D721Med (cell line): ENCODE measurements at regions not wholly inside any gene's neighbourhood (a gene's known extent, or its start where the extent isn't known, plus 50 kb on each side); places are given as distances from the start of the nearest gene placed in this dataset.

Source experiments
- DNase-seq: peaks from one replicate; pipeline ENCODE4 v3.0.0; 2011; ENCODE audit warnings: low spot score; ENCODE audit not compliant: insufficient read length
- FAIRE-seq: peaks from 2 replicates; lab custom pipeline; 2011; peaks lifted over from hg19 to GRCh38; lab: Jason Lieb, UNC
- TF ChIP-seq, protein P1 (sequence below): IDR thresholded peaks from 2 replicates; pipeline ENCODE4 v1.5.1; 2012; ENCODE audit warnings: mild to moderate bottlenecking, control low read depth; ENCODE audit not compliant: insufficient read depth; ENCODE audit errors: missing control alignments

DNA sequence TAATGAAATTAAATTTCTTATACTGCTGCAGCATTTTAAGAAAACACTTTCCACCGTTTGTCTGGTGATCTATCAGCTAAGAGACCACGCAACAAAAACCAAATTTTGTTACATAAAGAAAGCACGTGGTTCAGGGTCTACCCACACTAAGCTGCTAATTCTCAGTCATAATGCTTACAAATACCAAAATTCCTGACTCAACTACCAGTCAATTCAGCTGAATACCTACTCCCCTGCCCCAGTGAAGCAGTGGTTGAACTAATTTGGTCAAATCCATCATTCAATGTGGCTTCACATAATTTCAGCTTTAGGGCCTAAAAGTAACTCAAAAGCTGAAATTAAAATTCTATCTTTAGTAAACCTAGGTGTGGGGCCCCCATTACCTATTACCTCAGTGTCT is 468.6 kb upstream of the ARID1B start:
- no peak for FAIRE-seq
- TF ChIP-seq, protein P1, sequence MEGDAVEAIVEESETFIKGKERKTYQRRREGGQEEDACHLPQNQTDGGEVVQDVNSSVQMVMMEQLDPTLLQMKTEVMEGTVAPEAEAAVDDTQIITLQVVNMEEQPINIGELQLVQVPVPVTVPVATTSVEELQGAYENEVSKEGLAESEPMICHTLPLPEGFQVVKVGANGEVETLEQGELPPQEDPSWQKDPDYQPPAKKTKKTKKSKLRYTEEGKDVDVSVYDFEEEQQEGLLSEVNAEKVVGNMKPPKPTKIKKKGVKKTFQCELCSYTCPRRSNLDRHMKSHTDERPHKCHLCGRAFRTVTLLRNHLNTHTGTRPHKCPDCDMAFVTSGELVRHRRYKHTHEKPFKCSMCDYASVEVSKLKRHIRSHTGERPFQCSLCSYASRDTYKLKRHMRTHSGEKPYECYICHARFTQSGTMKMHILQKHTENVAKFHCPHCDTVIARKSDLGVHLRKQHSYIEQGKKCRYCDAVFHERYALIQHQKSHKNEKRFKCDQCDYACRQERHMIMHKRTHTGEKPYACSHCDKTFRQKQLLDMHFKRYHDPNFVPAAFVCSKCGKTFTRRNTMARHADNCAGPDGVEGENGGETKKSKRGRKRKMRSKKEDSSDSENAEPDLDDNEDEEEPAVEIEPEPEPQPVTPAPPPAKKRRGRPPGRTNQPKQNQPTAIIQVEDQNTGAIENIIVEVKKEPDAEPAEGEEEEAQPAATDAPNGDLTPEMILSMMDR, result no peak
- no peak for DNase-seq

DNA sequence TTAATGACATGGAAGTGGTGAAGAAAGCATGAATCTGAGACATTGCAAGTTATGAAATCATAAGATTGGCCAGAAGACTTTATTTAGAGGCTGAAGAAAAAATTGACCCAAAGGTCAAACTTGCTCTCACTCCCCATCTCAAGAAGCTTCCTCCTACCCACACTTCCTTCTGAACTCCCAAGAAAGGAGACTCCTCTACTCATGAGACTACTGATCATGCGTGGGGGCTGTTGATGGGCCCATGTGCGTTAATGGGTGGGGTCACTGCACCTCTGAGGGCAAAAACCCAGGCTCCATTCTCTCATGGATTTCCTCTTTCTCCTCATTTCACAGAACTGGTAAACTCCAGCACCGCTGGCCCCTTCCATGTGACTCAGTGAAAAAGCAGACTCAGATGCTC is 470.6 kb upstream of the ARID1B start:
- no peak for FAIRE-seq

DNA sequence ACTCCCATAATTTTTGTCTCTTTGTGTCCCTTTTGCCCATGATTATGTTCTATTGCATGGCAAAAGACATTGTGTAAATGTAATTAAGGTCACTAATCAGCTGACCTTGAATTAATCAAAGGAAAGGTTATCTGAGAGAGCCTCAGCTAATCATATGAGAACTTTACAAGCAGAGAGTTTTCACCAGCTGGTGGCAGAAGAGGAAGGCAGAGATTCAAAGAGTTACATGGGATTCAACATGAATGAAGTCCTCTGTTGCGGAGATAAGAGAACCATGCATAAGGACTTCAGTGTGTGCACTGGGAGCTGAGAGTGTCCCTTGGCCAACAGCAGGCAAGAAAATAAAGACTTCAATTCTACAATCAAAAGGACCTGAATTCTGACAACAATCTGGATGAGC is 494.1 kb upstream of the ARID1B start:
- FAIRE-seq (no peak), DNase-seq (no peak)
- TF ChIP-seq, protein P1, result no peak

More for the DNA sequence above, 470.6 kb upstream of the ARID1B start:
- TF ChIP-seq, protein P1, result no peak
- no peak for DNase-seq

DNA sequence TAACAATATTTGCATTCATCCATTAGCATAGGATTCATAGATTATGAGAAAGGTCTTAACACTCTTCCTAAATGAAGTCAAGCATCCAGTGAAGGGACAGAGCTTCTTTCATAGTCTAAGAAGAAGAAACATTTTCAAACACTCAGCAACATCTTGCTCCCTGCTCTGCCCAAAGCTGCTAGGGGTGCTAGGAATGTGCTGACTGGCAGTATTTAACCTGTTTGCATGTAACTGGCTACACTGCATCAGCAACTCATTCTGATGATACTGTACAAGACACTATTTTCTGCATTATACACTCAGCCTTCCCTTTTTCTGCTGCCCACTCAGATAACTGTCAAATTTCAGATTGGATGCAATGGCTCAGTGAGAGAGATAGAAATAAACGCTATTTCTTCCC is 495.1 kb upstream of the ARID1B start:
- no peak for FAIRE-seq
- TF ChIP-seq, protein P1, result no peak
- DNase-seq, result no peak

DNA sequence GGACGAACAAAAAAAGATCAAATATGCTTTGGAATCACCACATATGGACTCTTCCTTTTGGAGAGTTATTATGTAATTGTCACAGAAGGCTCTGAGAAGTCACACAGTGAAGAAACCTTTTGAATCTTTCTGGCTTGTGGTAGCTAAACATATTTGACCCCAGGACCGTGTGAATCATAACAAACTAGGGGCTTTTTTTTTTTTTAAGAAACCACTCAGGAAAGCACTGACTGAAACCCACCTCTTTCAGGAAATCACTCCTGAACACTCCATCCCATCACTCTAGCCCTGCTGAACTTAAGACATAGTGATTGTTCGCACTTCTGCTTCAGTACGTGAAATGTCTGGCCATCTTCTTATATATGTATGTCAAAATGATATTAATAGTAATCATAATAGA is 495.9 kb upstream of the ARID1B start:
- TF ChIP-seq, protein P1, result no peak
- no peak for FAIRE-seq
- no peak for DNase-seq

DNA sequence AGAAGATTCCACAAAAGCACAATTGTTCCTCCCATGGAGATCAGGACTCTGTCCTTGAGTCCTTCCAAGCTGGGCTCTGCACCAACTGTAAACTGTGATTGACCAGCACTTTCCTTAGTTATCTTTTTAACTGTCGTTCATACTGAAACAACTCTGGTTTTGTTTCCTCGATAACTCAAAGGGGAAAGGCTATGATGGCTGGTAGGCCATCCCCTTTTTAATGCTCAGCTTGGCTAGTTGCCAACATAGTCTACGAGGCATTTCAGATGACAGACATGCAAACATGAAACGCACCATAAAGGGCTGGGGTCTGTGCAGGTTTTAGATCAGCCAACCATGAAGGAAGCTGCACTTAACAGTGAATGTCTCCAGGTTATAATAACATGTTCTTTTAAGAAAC is 497.1 kb upstream of the ARID1B start:
- DNase-seq, result no peak
- FAIRE-seq, result no peak
- TF ChIP-seq, protein P1, result no peak

DNA sequence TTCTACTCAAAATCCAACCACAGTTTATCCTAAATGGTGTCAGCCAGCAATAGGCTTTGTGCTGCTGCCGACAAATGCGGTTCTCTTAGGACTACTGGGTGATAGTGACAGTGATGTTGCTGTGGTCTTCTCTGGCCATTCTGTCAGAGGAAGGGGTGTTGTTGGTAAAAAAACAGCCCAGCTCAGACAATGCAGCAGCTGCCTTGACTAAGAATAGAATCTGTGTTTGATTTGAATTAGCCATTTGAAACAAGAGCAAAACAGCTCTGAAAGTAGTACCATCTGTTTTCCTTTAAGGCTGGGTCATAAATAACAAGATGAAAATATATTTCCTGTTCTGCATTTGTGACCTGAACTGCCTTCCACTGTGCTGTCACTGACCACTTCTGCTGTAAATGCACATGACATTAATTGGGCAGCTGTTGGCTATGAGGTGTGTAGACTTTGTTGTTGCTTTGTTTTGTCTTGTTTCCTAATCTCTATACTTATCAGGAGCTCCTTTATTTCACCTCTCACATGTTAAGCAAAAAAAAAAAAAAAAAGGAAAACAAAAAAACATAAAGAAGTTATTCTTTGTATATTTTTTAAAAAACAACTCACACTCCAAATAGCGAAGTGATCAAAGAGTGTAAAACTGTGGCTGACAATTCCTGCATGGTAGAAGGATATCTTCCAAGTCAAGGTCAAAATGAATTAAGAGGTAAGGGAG is 497.8 kb upstream of the ARID1B start:
- TF ChIP-seq, protein P1, result no peak
- FAIRE-seq, result no peak
- DNase-seq, result no peak
